ENCODE measurements at regions not wholly inside any gene's neighbourhood (a gene's known extent, or its start where the extent isn't known, plus 50 kb on each side); places are given as distances from the start of the nearest gene placed in this dataset.

- no peak for TF ChIP-seq RAD21 (IDR thresholded peaks at IDR 0.05; ENCODE audit: low read length)
- TF ChIP-seq CTCF (conservative IDR thresholded peaks at IDR 0.05; ENCODE audit: low read depth, low read length): no peak
Observed at GRCh38 chr13:34833562-34834182, 108.4 kb upstream of the NBEA start.

All from IMR-90 (cell line).